HEK293 (cell line): ENCODE measurements at regions not wholly inside any gene's neighbourhood (a gene's known extent, or its start where the extent isn't known, plus 50 kb on each side); places are given as distances from the start of the nearest gene placed in this dataset.

Experiments used
- CTCF ChIA-PET: fragments of 350-600 bp; formaldehyde crosslinking; extraction: SDS; loops from one replicate; lab custom pipeline; 2021; ENCODE audit warnings: antibody characterized with exemption; lab: Yijun Ruan, JAX
- POLR2A ChIA-PET: fragments of 300-600 bp; formaldehyde crosslinking; extraction: SDS; loops from one replicate; lab custom pipeline; 2020; ENCODE audit warnings: antibody characterized with exemption, inconsistent platforms; lab: Yijun Ruan, JAX
- H3K27ac ChIP-seq: fragments of 200-500 bp; sonication (Bioruptor generic); 2 replicates; pipeline ENCODE4 v1.5.1; 2014; ENCODE audit warnings: low read depth, low read length, control low read depth, inconsistent platforms; ENCODE audit errors: extremely low read depth
- H3K36me3 ChIP-seq, 2 experiments: fragments of 200-500 bp in 1 of 2; sonication (Bioruptor generic) in 1 of 2; 1 replicate in 1 of 2; 2 replicates in 1 of 2; pipeline ENCODE4 v1.5.1; 2014 to 2017; ENCODE audit warnings: inconsistent platforms in 2 of 2, low read length in 2 of 2; ENCODE audit not compliant: control insufficient read depth in 2 of 2, insufficient read depth in 1 of 2
- H3K4me1 ChIP-seq: fragments of 200-500 bp; sonication (Bioruptor generic); 2 replicates; pipeline ENCODE4 v1.5.1; 2014; ENCODE audit warnings: mild to moderate bottlenecking, low read length, inconsistent platforms; ENCODE audit not compliant: control insufficient read depth, insufficient read depth
- H3K4me3 ChIP-seq: 2 replicates; pipeline ENCODE4 v1.5.1; 2011; ENCODE audit warnings: low read depth, mild to moderate bottlenecking, control low read depth, low read length, moderate library complexity
- H3K9me3 ChIP-seq: fragments of 200-500 bp; sonication (Bioruptor generic); 2 replicates; pipeline ENCODE4 v1.5.1; 2014; ENCODE audit warnings: low read depth, low read length, inconsistent platforms; ENCODE audit not compliant: control insufficient read depth, insufficient read depth
- PRDM2 ChIP-seq: fragments of 450-650 bp; formaldehyde crosslinking; IDR thresholded peaks from 2 replicates; pipeline ENCODE4 v1.5.1; 2016; ENCODE audit warnings: missing biosample characterization, missing genetic modification characterization, borderline replicate concordance
- REST ChIP-seq: fragments of 450-650 bp; formaldehyde crosslinking; IDR thresholded peaks from 2 replicates; pipeline ENCODE4 v1.5.1; 2016; ENCODE audit warnings: missing biosample characterization, missing genetic modification characterization
- ZBTB11 ChIP-seq: fragments of 450-650 bp; formaldehyde crosslinking; conservative IDR thresholded peaks from 2 replicates; pipeline ENCODE4 v1.5.1; 2016; ENCODE audit warnings: low read depth, missing biosample characterization, missing genetic modification characterization
- ZBTB20 ChIP-seq: fragments of 450-650 bp; formaldehyde crosslinking; IDR thresholded peaks from 2 replicates; pipeline ENCODE4 v1.5.1; 2016; ENCODE audit warnings: missing biosample characterization, missing genetic modification characterization
- ZNF112 ChIP-seq: fragments of 450-650 bp; formaldehyde crosslinking; IDR thresholded peaks from 2 replicates; pipeline ENCODE4 v1.5.0; 2017; ENCODE audit warnings: missing biosample characterization, missing genetic modification characterization
- ZNF138 ChIP-seq: fragments of 450-650 bp; formaldehyde crosslinking; IDR thresholded peaks from 2 replicates; pipeline ENCODE4 v1.5.1; 2016; ENCODE audit warnings: missing biosample characterization, missing genetic modification characterization, borderline replicate concordance
- ZNF140 ChIP-seq: fragments of 450-650 bp; formaldehyde crosslinking; IDR thresholded peaks from 2 replicates; pipeline ENCODE4 v1.5.1; 2016; ENCODE audit warnings: missing biosample characterization, missing genetic modification characterization
- ZNF202 ChIP-seq: fragments of 450-650 bp; formaldehyde crosslinking; IDR thresholded peaks from 2 replicates; pipeline ENCODE4 v1.5.1; 2016; ENCODE audit warnings: missing biosample characterization, missing genetic modification characterization, borderline replicate concordance
- ZNF248 ChIP-seq: fragments of 450-650 bp; formaldehyde crosslinking; IDR thresholded peaks from 2 replicates; pipeline ENCODE4 v1.5.1; 2017; ENCODE audit warnings: missing biosample characterization, missing genetic modification characterization
- ZNF292 ChIP-seq: fragments of 450-650 bp; formaldehyde crosslinking; IDR thresholded peaks from 2 replicates; pipeline ENCODE4 v1.5.1; 2016; ENCODE audit warnings: low read depth, missing biosample characterization, missing genetic modification characterization, borderline replicate concordance
- ZNF510 ChIP-seq: fragments of 450-650 bp; formaldehyde crosslinking; IDR thresholded peaks from 2 replicates; pipeline ENCODE4 v1.5.1; 2018; ENCODE audit warnings: mild to moderate bottlenecking, missing genetic modification characterization, missing biosample characterization; ENCODE audit not compliant: insufficient replicate concordance
- ZNF558 ChIP-seq: fragments of 450-650 bp; formaldehyde crosslinking; IDR thresholded peaks from 2 replicates; pipeline ENCODE4 v1.5.1; 2016; ENCODE audit warnings: missing biosample characterization, missing genetic modification characterization
- ZNF624 ChIP-seq: fragments of 450-650 bp; formaldehyde crosslinking; IDR thresholded peaks from 2 replicates; pipeline ENCODE4 v1.5.1; 2017; ENCODE audit warnings: missing biosample characterization, missing genetic modification characterization
- ZNF677 ChIP-seq: fragments of 450-650 bp; IDR thresholded peaks from 2 replicates; pipeline ENCODE4 v1.5.0; 2018; ENCODE audit warnings: missing biosample characterization, mild to moderate bottlenecking, missing genetic modification characterization, moderate library complexity
- TF ChIP-seq, protein P1 (sequence below): fragments of 450-650 bp; formaldehyde crosslinking; IDR thresholded peaks from 2 replicates; pipeline ENCODE4 v1.5.1; 2016; ENCODE audit warnings: missing biosample characterization, missing genetic modification characterization, borderline replicate concordance

- TF ChIP-seq ZNF624 (no peak), PRDM2 (no peak), ZNF292 (tag by site-specific recombination) (no peak), ZNF138 (tag by site-specific recombination) (no peak), REST (tag by site-specific recombination) (no peak), ZNF202 (tag by site-specific recombination) (no peak)
These were observed 1830.9 kb upstream of the PIK3C3 start (continued) for GRCh38 chr18:40124107-40124506.

DNA sequence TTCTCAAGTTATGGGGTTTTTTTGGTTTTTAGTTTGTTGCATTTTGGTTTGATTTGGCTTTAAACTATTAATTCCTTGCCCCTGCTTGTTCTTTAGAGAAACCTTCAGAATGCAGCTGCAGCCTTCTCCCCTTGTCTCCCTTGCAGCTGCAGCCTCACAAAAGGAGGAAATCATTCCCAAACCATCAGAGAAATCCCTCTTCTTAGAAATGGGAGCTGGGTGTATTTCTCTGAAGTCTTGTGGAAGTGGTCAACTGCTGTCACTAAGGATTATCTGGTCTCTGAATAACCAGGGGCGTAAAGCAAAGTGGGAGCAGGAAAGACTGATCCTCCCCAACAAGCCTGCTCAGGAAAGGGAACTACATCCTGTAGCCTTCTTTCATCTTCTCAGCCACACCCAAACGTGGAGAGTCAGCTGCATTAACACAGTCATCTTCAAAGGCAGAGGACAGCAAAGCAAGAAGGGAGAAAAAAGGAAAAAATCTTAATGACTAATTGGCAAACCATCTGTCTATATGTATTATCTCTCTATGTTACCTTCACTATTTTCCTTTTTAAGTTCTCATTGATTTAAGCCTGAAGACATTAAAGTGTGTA is 1834.1 kb upstream of the PIK3C3 start:
- CTCF ChIA-PET, result interaction anchor here (0.6 kb wide), 1 partner anchor 12 kb away, joined by 3 read pairs; no protein-coding TSS in a partner anchor
- TF ChIP-seq ZNF677 (tag by site-specific recombination), result no peak
- no peak for TF ChIP-seq ZNF112 (tag by site-specific recombination)
- TF ChIP-seq REST (tag by site-specific recombination), result no peak
- TF ChIP-seq ZBTB20 (tag by site-specific recombination), result no peak
- no peak for TF ChIP-seq ZNF510
- TF ChIP-seq, protein P1, sequence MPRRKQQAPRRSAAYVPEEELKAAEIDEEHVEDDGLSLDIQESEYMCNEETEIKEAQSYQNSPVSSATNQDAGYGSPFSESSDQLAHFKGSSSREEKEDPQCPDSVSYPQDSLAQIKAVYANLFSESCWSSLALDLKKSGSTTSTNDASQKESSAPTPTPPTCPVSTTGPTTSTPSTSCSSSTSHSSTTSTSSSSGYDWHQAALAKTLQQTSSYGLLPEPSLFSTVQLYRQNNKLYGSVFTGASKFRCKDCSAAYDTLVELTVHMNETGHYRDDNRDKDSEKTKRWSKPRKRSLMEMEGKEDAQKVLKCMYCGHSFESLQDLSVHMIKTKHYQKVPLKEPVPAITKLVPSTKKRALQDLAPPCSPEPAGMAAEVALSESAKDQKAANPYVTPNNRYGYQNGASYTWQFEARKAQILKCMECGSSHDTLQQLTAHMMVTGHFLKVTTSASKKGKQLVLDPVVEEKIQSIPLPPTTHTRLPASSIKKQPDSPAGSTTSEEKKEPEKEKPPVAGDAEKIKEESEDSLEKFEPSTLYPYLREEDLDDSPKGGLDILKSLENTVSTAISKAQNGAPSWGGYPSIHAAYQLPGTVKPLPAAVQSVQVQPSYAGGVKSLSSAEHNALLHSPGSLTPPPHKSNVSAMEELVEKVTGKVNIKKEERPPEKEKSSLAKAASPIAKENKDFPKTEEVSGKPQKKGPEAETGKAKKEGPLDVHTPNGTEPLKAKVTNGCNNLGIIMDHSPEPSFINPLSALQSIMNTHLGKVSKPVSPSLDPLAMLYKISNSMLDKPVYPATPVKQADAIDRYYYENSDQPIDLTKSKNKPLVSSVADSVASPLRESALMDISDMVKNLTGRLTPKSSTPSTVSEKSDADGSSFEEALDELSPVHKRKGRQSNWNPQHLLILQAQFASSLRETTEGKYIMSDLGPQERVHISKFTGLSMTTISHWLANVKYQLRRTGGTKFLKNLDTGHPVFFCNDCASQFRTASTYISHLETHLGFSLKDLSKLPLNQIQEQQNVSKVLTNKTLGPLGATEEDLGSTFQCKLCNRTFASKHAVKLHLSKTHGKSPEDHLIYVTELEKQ (tag by site-specific recombination), result no peak
- no peak for TF ChIP-seq ZNF558
- no peak for TF ChIP-seq ZNF248 (tag by site-specific recombination)
- TF ChIP-seq ZBTB11 (tag by site-specific recombination), result no peak
- no peak for TF ChIP-seq ZNF140 (tag by site-specific recombination)

More for the DNA sequence above, 1834.1 kb upstream of the PIK3C3 start:
- Histone ChIP-seq H3K4me3 (no peak overlapping the region), H3K4me1 (no peaks in the 10 kb centered on the region), H3K36me3 (no peaks in the 10 kb centered on the region), H3K27ac (no peak overlapping the region), H3K9me3 (no peaks in the 10 kb centered on the region)
- POLR2A ChIA-PET, result no interaction called here
